ENCODE measurements at regions not wholly inside any gene's neighbourhood (a gene's known extent, or its start where the extent isn't known, plus 50 kb on each side); places are given as distances from the start of the nearest gene placed in this dataset.

- peaks cover 0 to 11% (median 0%) of the 10 kb centered on the region in 7 donors for H3K27me3 ChIP-seq (replicated peaks in 1 of 7)
- H3K4me1 ChIP-seq = no peaks in the 10 kb centered on the region
- no peak overlapping the region for H3K4me3 ChIP-seq
- H3K9me3 ChIP-seq = no peaks in the 10 kb centered on the region
- DNase-seq = no peak
- no peak overlapping the region for H3K27ac ChIP-seq
- 54 to 77% (median 66%) methylated on average over 10 of the region's 10 CpGs for WGBS, 5 donors
- H3K36me3 ChIP-seq = no peaks in the 10 kb centered on the region
- intact Hi-C loops (cut with DNase I; ENCODE audit: low total_unique reads) = no loop called here
- TF ChIP-seq POLR2A (IDR thresholded peaks at IDR 0.05) (no peak), CTCF (IDR thresholded peaks at IDR 0.05 in 8 of 11, conservative IDR thresholded peaks at IDR 0.05 in 3 of 11) (no peak), POLR2AphosphoS5 (IDR thresholded peaks at IDR 0.05) (no peak)
These were observed 117.1 kb downstream of the TPRA1 start for GRCh38 chr3:127473244-127474024.

- Histone ChIP-seq H3K4me3 (no peak overlapping the region), H3K27ac (no peak overlapping the region), H3K4me1 (no peaks in the 10 kb centered on the region), H3K27me3 (replicated peaks in 1 of 7) (peaks cover 0 to 16% (median 0%) of the 10 kb centered on the region in 7 donors), H3K36me3 (no peaks in the 10 kb centered on the region), H3K9me3 (peaks cover 0 to 5% (median 0%) of the 10 kb centered on the region in 8 donors)
- intact Hi-C loops (cut with DNase I; ENCODE audit: low total_unique reads) = no loop called here
- 71 to 90% (median 84%) methylated on average over 11 of the region's 11 CpGs for WGBS, 5 donors
- TF ChIP-seq CTCF (IDR thresholded peaks at IDR 0.05 in 8 of 11, conservative IDR thresholded peaks at IDR 0.05 in 3 of 11) = no peak
- TF ChIP-seq POLR2AphosphoS5 (IDR thresholded peaks at IDR 0.05) = no peak
- no peak for TF ChIP-seq POLR2A (IDR thresholded peaks at IDR 0.05)
- no peak for DNase-seq
These were observed 118.0 kb downstream of the TPRA1 start for GRCh38 chr3:127472506-127472905.

GRCh38 chr3:127471142-127471541 lies 119.4 kb downstream of the TPRA1 start:
- WGBS, 5 donors = 68 to 75% (median 72%) methylated on average over 3 to 5 of the region's 5 CpGs
- no peak for TF ChIP-seq CTCF (IDR thresholded peaks at IDR 0.05 in 8 of 11, conservative IDR thresholded peaks at IDR 0.05 in 3 of 11)
- no peak for TF ChIP-seq POLR2AphosphoS5 (IDR thresholded peaks at IDR 0.05)
- no peak for TF ChIP-seq POLR2A (IDR thresholded peaks at IDR 0.05)
- no peaks in the 10 kb centered on the region for H3K4me1 ChIP-seq
- H3K4me3 ChIP-seq = no peak overlapping the region
- no peaks in the 10 kb centered on the region for H3K36me3 ChIP-seq
- no peak for DNase-seq
- H3K9me3 ChIP-seq = peaks cover 0 to 5% (median 0%) of the 10 kb centered on the region in 8 donors
- peaks cover 0 to 13% (median 0%) of the 10 kb centered on the region in 7 donors for H3K27me3 ChIP-seq (replicated peaks in 1 of 7)
- intact Hi-C loops (cut with DNase I; ENCODE audit: low total_unique reads) = no loop called here
- H3K27ac ChIP-seq = no peak overlapping the region

- Histone ChIP-seq H3K27me3 (replicated peaks in 1 of 7) (peaks cover 0 to 17% (median 0%) of the 10 kb centered on the region in 7 donors), H3K36me3 (no peaks in the 10 kb centered on the region), H3K4me1 (no peaks in the 10 kb centered on the region), H3K4me3 (no peak overlapping the region), H3K27ac (no peak overlapping the region), H3K9me3 (peaks cover 0 to 5% (median 0%) of the 10 kb centered on the region in 8 donors)
- intact Hi-C loops (cut with DNase I; ENCODE audit: low total_unique reads) = no loop called here
- no peak for DNase-seq
- no peak for TF ChIP-seq POLR2A (IDR thresholded peaks at IDR 0.05)
- no peak for TF ChIP-seq POLR2AphosphoS5 (IDR thresholded peaks at IDR 0.05)
- TF ChIP-seq CTCF (IDR thresholded peaks at IDR 0.05 in 8 of 11, conservative IDR thresholded peaks at IDR 0.05 in 3 of 11) = no peak
- WGBS, 5 donors = 77 to 86% (median 83%) methylated on average over 9 of the region's 9 CpGs
These were observed 120.8 kb downstream of the TPRA1 start for GRCh38 chr3:127469760-127470159.
